HCT116 (cell line): ENCODE measurements at regions not wholly inside any gene's neighbourhood (a gene's known extent, or its start where the extent isn't known, plus 50 kb on each side); places are given as distances from the start of the nearest gene placed in this dataset.

ENCODE experiments used
- ATAC-seq: fragments of 200-7000 bp; cut with Tn5 transposase; 2 replicates; pipeline ENCODE4 v1.9.1; 2020; ENCODE audit warnings: mild to moderate bottlenecking, moderate library complexity
- BruUV-seq: library from RNA; stranded (reverse); fragments of 400-500 nt; replicated peaks from 2 replicates; lab custom pipeline; 2021; lab: Mats Ljungman, UMichigan
- CTCF ChIA-PET: fragments of 300-600 bp; sonication (Branson Sonifier 250); formaldehyde crosslinking; loops from one replicate; lab custom pipeline; 2021; ENCODE audit warnings: antibody characterized with exemption; lab: Charles Lee
- POLR2A ChIA-PET: fragments of 300-600, 350-600 bp; sonication (Branson Sonifier 250); formaldehyde crosslinking; loops from one replicate; lab custom pipeline; 2021; ENCODE audit warnings: antibody characterized with exemption; lab: Charles Lee
- RAD21 ChIA-PET, 2 experiments: fragments of 300-600 bp; sonication (Branson Sonifier 250); formaldehyde crosslinking; loops; one replicate each; lab custom pipeline; 2023; ENCODE audit warnings: low total read pairs in 2 of 2; ENCODE audit not compliant: uncharacterized antibody in 2 of 2, unreplicated experiment in 2 of 2, low non-redundant PET in 1 of 2; lab: Charles Lee
- DNase-seq: peaks from one replicate; pipeline ENCODE4 v3.0.0-alpha.2; 2010; ENCODE audit warnings: low read depth, low spot score
- H2AFZ ChIP-seq: fragments of 200-600 bp; shearing (Covaris generic), sonication (generic); 2 replicates; pipeline ENCODE4 v1.6.1; 2017; ENCODE audit warnings: low read depth, mixed run types, mixed read lengths, antibody characterized with exemption, low read length; ENCODE audit not compliant: poor library complexity, severe bottlenecking
- H3K27ac ChIP-seq: 2 replicates; pipeline ENCODE4 v1.5.1; 2012; ENCODE audit warnings: low read depth, low read length
- H3K27me3 ChIP-seq: fragments of 200-600 bp; sonication (generic); 2 replicates; pipeline ENCODE4 v1.6.1; 2016; ENCODE audit warnings: mixed run types, low read length, mixed read lengths; ENCODE audit not compliant: insufficient read depth
- H3K36me3 ChIP-seq, 2 experiments: fragments of 200-500 bp in 1 of 2; fragments of 200-600 bp in 1 of 2; sonication (Bioruptor generic) in 1 of 2; sonication (generic) in 1 of 2; 2 replicates each; pipeline versions ENCODE4 v1.5.1 to v1.6.1; 2014 to 2016; ENCODE audit warnings: low read length in 2 of 2, inconsistent platforms in 1 of 2, mixed read lengths in 1 of 2, mixed run types in 1 of 2; ENCODE audit not compliant: insufficient read depth in 2 of 2, control insufficient read depth in 1 of 2
- H3K4me1 ChIP-seq, 2 experiments: fragments of 200-600 bp in 1 of 2; sonication (generic) in 1 of 2; 2 replicates each; pipeline versions ENCODE4 v1.5.1 to v1.6.1; 2012 to 2017; ENCODE audit warnings: low read length in 2 of 2, inconsistent platforms in 1 of 2, mild to moderate bottlenecking in 1 of 2, mixed read lengths in 1 of 2, mixed run types in 1 of 2, moderate library complexity in 1 of 2; ENCODE audit not compliant: insufficient read depth in 2 of 2, control insufficient read depth in 1 of 2
- H3K4me2 ChIP-seq: fragments of 200-600 bp; sonication (generic); 2 replicates; pipeline ENCODE4 v1.6.1; 2017; ENCODE audit warnings: mixed run types, low read length, mixed read lengths
- H3K4me3 ChIP-seq, 2 experiments: fragments of 200-600 bp in 1 of 2; sonication (generic) in 1 of 2; replicated peaks in 1 of 2; 2 replicates each; pipeline ENCODE4 v1.5.1; 2011 to 2016; ENCODE audit warnings: low read length in 2 of 2, control low read depth in 1 of 2, low read depth in 1 of 2, mild to moderate bottlenecking in 1 of 2, mixed read lengths in 1 of 2, mixed run types in 1 of 2
- H3K79me2 ChIP-seq: fragments of 200-600 bp; sonication (generic); 2 replicates; pipeline ENCODE4 v1.6.1; 2017; ENCODE audit warnings: mild to moderate bottlenecking, mixed run types, low read length, moderate library complexity, mixed read lengths; ENCODE audit not compliant: insufficient read depth
- H3K9ac ChIP-seq: fragments of 200-600 bp; sonication (generic); 2 replicates; pipeline ENCODE4 v1.6.1; 2016; ENCODE audit warnings: low read length, mixed read lengths
- H3K9me2 ChIP-seq: fragments of 200-600 bp; sonication (generic), shearing (Covaris generic); 2 replicates; pipeline ENCODE4 v1.6.1; 2017; ENCODE audit warnings: mixed run types, mild to moderate bottlenecking, moderate library complexity; ENCODE audit not compliant: insufficient read depth
- H3K9me3 ChIP-seq, 2 experiments: fragments of 200-500 bp in 1 of 2; fragments of 200-600 bp in 1 of 2; sonication (Bioruptor generic) in 1 of 2; sonication (generic) in 1 of 2; 2 replicates each; pipeline ENCODE4 v1.6.1; 2014 to 2017; ENCODE audit warnings: low read length in 2 of 2, mixed read lengths in 2 of 2, inconsistent platforms in 1 of 2, low read depth in 1 of 2, mild to moderate bottlenecking in 1 of 2, mixed run types in 1 of 2, moderate library complexity in 1 of 2; ENCODE audit not compliant: control insufficient read depth in 1 of 2, insufficient read depth in 1 of 2
- H4K20me1 ChIP-seq: fragments of 200-600 bp; sonication (generic), shearing (Covaris generic); 2 replicates; pipeline ENCODE4 v1.6.1; 2017; ENCODE audit warnings: mixed run types, mild to moderate bottlenecking, moderate library complexity; ENCODE audit not compliant: insufficient read depth
- CBX3 ChIP-seq: IDR thresholded peaks from 2 replicates; pipeline ENCODE4 v1.6.1; 2012; ENCODE audit warnings: low read depth
- EGR1 ChIP-seq: IDR thresholded peaks from 2 replicates; pipeline ENCODE4 v1.6.1; 2012; ENCODE audit warnings: low read depth
- ELF1 ChIP-seq: IDR thresholded peaks from 2 replicates; pipeline ENCODE4 v1.6.1; 2012; ENCODE audit warnings: low read depth, borderline replicate concordance
- EZH2 ChIP-seq: fragments of 200-600 bp; sonication (generic); IDR thresholded peaks from 2 replicates; pipeline ENCODE4 v1.6.1; 2017; ENCODE audit warnings: antibody characterized with exemption, mixed run types
- MAX ChIP-seq: IDR thresholded peaks from 2 replicates; pipeline ENCODE4 v1.6.1; 2012
- POLR2AphosphoS5 ChIP-seq: IDR thresholded peaks from 2 replicates; pipeline ENCODE4 v1.6.1; 2011; ENCODE audit warnings: mild to moderate bottlenecking, low read depth, low read length, moderate library complexity
- RAD21 ChIP-seq: IDR thresholded peaks from 2 replicates; pipeline ENCODE4 v1.6.1; 2012; ENCODE audit warnings: low read depth, mild to moderate bottlenecking
- REST ChIP-seq: IDR thresholded peaks from 2 replicates; pipeline ENCODE4 v1.6.1; 2012; ENCODE audit warnings: low read depth
- SIN3A ChIP-seq: IDR thresholded peaks from 2 replicates; pipeline ENCODE4 v1.6.1; 2012; ENCODE audit warnings: low read depth
- SP1 ChIP-seq: IDR thresholded peaks from 2 replicates; pipeline ENCODE4 v1.6.1; 2012; ENCODE audit warnings: low read depth
- SRF ChIP-seq: IDR thresholded peaks from 2 replicates; pipeline ENCODE4 v1.6.1; 2012; ENCODE audit warnings: low read depth
- TCF7L2 ChIP-seq: IDR thresholded peaks from 2 replicates; pipeline ENCODE4 v1.7.0; 2011; ENCODE audit warnings: borderline replicate concordance, inconsistent platforms; ENCODE audit not compliant: insufficient read depth, insufficient read length; ENCODE audit errors: extremely low read depth
- YY1 ChIP-seq: IDR thresholded peaks from 2 replicates; pipeline ENCODE4 v1.6.1; 2011; ENCODE audit warnings: low read length, low read depth, moderate library complexity, mild to moderate bottlenecking; ENCODE audit not compliant: insufficient replicate concordance; ENCODE audit errors: extremely low read depth
- ZFX ChIP-seq: fragments of 450-650 bp; IDR thresholded peaks from 2 replicates; pipeline ENCODE4 v1.6.1; 2017
- ZNF274 ChIP-seq: fragments of 200-500 bp; sonication (Bioruptor generic); IDR thresholded peaks from 2 replicates; pipeline ENCODE4 v1.6.1; 2014; ENCODE audit warnings: mild to moderate bottlenecking, low read depth, low read length, inconsistent platforms
- intact Hi-C: fragments of 100-400 bp; cut with micrococcal nuclease; formaldehyde crosslinking; loops from 2 replicates; pipeline ENCODE4 v1.10.0; 2022
- TF ChIP-seq, protein P1 (sequence below): IDR thresholded peaks from 2 replicates; pipeline ENCODE4 v1.6.1; 2012
- TF ChIP-seq, protein P2 (sequence below), 3 experiments: fragments of 200-600 bp in 1 of 3; sonication (generic) in 1 of 3; IDR thresholded peaks in 2 of 3; conservative IDR thresholded peaks in 1 of 3; 2 replicates each; pipeline ENCODE4 v1.5.1; 2012 to 2017; ENCODE audit warnings: low read depth in 2 of 3, low read length in 2 of 3, antibody characterized with exemption in 1 of 3, borderline replicate concordance in 1 of 3, control low read depth in 1 of 3, mild to moderate bottlenecking in 1 of 3, mixed read lengths in 1 of 3, mixed run types in 1 of 3, moderate library complexity in 1 of 3; ENCODE audit not compliant: insufficient read depth in 1 of 3

DNA sequence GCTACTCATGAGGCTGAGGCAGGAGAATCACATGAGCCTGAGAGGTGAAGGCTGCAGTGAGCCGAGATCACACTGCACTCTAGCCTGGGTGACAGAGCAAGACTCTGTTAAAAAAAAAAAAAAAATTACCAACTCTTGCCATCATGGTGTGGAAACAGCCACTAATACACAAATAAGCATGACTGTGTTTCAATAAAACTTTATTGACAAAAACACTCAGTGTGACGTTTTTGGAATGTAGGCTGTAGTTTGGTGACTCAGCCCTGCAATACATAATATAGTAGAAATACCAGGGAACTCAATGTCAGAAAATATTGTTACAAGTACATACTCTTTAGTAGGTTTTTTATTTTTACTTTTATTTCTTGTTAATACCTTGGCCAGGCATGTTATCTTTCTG is 207.1 kb downstream of the CASP12 start:
- Histone ChIP-seq H3K27me3 (no peaks in the 10 kb centered on the region), H3K4me2 (no peak overlapping the region), H3K79me2 (no peaks in the 10 kb centered on the region), H3K9ac (no peak overlapping the region), H3K27ac (no peak overlapping the region), H3K9me2 (no peaks in the 10 kb centered on the region), H2AFZ (no peak overlapping the region), H3K4me1 (peaks cover 0 to 6% of the 10 kb centered on the region in 2 experiments; a peak in 1 of 4 replicates), H3K36me3 (no peaks in the 10 kb centered on the region), H3K4me3 (no peak overlapping the region), H3K9me3 (no peaks in the 10 kb centered on the region), H4K20me1 (no peaks in the 10 kb centered on the region)
- intact Hi-C loops: no loop called here
- POLR2A ChIA-PET: no interaction called here
- RAD21 ChIA-PET: no interaction called here
- BruUV-seq: no TSS peak
- no peak for ATAC-seq
- CTCF ChIA-PET: no interaction called here
- DNase-seq: no peak
- TF ChIP-seq REST (no peak), SP1 (no peak), RAD21 (no peak), EGR1 (no peak), EZH2 (no peak), SIN3A (no peak), ELF1 (no peak), YY1 (no peak), TCF7L2 (no peak), CBX3 (no peak), ZFX (no peak), SRF (no peak), ZNF274 (no peak), POLR2AphosphoS5 (no peak), MAX (no peak)
- TF ChIP-seq, protein P1, sequence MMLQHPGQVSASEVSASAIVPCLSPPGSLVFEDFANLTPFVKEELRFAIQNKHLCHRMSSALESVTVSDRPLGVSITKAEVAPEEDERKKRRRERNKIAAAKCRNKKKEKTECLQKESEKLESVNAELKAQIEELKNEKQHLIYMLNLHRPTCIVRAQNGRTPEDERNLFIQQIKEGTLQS: no peak
- TF ChIP-seq, protein P2, sequence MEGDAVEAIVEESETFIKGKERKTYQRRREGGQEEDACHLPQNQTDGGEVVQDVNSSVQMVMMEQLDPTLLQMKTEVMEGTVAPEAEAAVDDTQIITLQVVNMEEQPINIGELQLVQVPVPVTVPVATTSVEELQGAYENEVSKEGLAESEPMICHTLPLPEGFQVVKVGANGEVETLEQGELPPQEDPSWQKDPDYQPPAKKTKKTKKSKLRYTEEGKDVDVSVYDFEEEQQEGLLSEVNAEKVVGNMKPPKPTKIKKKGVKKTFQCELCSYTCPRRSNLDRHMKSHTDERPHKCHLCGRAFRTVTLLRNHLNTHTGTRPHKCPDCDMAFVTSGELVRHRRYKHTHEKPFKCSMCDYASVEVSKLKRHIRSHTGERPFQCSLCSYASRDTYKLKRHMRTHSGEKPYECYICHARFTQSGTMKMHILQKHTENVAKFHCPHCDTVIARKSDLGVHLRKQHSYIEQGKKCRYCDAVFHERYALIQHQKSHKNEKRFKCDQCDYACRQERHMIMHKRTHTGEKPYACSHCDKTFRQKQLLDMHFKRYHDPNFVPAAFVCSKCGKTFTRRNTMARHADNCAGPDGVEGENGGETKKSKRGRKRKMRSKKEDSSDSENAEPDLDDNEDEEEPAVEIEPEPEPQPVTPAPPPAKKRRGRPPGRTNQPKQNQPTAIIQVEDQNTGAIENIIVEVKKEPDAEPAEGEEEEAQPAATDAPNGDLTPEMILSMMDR (IDR thresholded peaks at IDR 0.05 in 2 of 3, conservative IDR thresholded peaks at IDR 0.05 in 1 of 3; ENCODE audit: borderline replicate concordance in 1 of 3, insufficient read depth in 1 of 3, low read depth in 2 of 3, low read length in 2 of 3): no peak
